ENCODE measurements at regions not wholly inside any gene's neighbourhood (a gene's known extent, or its start where the extent isn't known, plus 50 kb on each side); places are given as distances from the start of the nearest gene placed in this dataset.
"Not testable (repeated sequence)": the region's sequence is repeated elsewhere in the genome, so short reads cannot be mapped to it uniquely, and the experiment has no call there.

- Mint-ChIP-seq H3K27me3 (no peaks in the 10 kb centered on the region), H3K36me3 (ENCODE audit: low read depth) (no peaks in the 10 kb centered on the region), H3K4me1 (no peaks in the 10 kb centered on the region), H3K9me3 (no peaks in the 10 kb centered on the region), H3K27ac (no peak overlapping the region), H3K4me3 (no peak overlapping the region)
- DNase-seq: no peak
- intact Hi-C loops (cut with micrococcal nuclease): no loop called here
Measured at GRCh38 chr1:104238991-104239390, 489.3 kb downstream of the AMY1C start.

- H3K4me1 Mint-ChIP-seq: no peaks in the 10 kb centered on the region
Measured at GRCh38 chr1:104248385-104248784, 498.7 kb downstream of the AMY1C start.

GRCh38 chr1:104259481-104259880 is 509.8 kb downstream of the AMY1C start:
- no peak overlapping the region for H3K27ac Mint-ChIP-seq
- DNase-seq: no peak
- intact Hi-C loops (cut with micrococcal nuclease): no loop called here
- no peaks in the 10 kb centered on the region for H3K4me1 Mint-ChIP-seq
- no peak overlapping the region for H3K4me3 Mint-ChIP-seq
- H3K36me3 Mint-ChIP-seq (ENCODE audit: low read depth): no peaks in the 10 kb centered on the region
- peaks cover 4% of the 10 kb centered on the region for H3K9me3 Mint-ChIP-seq
- no peaks in the 10 kb centered on the region for H3K27me3 Mint-ChIP-seq

More at GRCh38 chr1:104248385-104248784, 498.7 kb downstream of the AMY1C start:
- no peaks in the 10 kb centered on the region for H3K9me3 Mint-ChIP-seq
- no peak for DNase-seq
- H3K27me3 Mint-ChIP-seq: no peaks in the 10 kb centered on the region
- no peak overlapping the region for H3K4me3 Mint-ChIP-seq
- H3K36me3 Mint-ChIP-seq (ENCODE audit: low read depth): no peaks in the 10 kb centered on the region
- no peak overlapping the region for H3K27ac Mint-ChIP-seq
- intact Hi-C loops (cut with micrococcal nuclease): no loop called here

- H3K4me3 Mint-ChIP-seq; DNase-seq; H3K4me1 Mint-ChIP-seq; H3K36me3 Mint-ChIP-seq (ENCODE audit: low read depth); H3K9me3 Mint-ChIP-seq; H3K27ac Mint-ChIP-seq; intact Hi-C loops (cut with micrococcal nuclease); H3K27me3 Mint-ChIP-seq: not testable (repeated sequence)
Measured at GRCh38 chr1:104263110-104263509, 513.4 kb downstream of the AMY1C start.

GRCh38 chr1:104264521-104264920 is 514.8 kb downstream of the AMY1C start:
- intact Hi-C loops (cut with micrococcal nuclease): no loop called here
- Mint-ChIP-seq H3K27ac (no peak overlapping the region), H3K27me3 (no peaks in the 10 kb centered on the region), H3K4me3 (no peak overlapping the region), H3K9me3 (peaks cover 4% of the 10 kb centered on the region), H3K4me1 (no peaks in the 10 kb centered on the region), H3K36me3 (ENCODE audit: low read depth) (no peaks in the 10 kb centered on the region)
- DNase-seq: no peak

- Mint-ChIP-seq H3K4me1 (no peaks in the 10 kb centered on the region), H3K27me3 (no peaks in the 10 kb centered on the region), H3K9me3 (peaks cover 4% of the 10 kb centered on the region), H3K36me3 (ENCODE audit: low read depth) (no peaks in the 10 kb centered on the region), H3K27ac (no peak overlapping the region), H3K4me3 (no peak overlapping the region)
- no peak for DNase-seq
- intact Hi-C loops (cut with micrococcal nuclease): no loop called here
Measured at GRCh38 chr1:104265163-104265562, 515.5 kb downstream of the AMY1C start.

GRCh38 chr1:104266612-104267011 is 516.9 kb downstream of the AMY1C start:
- Mint-ChIP-seq H3K4me3 (no peak overlapping the region), H3K9me3 (peaks cover 4% of the 10 kb centered on the region), H3K27ac (no peak overlapping the region), H3K4me1 (no peaks in the 10 kb centered on the region), H3K27me3 (no peaks in the 10 kb centered on the region), H3K36me3 (ENCODE audit: low read depth) (no peaks in the 10 kb centered on the region)
- DNase-seq: no peak
- intact Hi-C loops (cut with micrococcal nuclease): no loop called here

GRCh38 chr1:104288322-104288721 is 538.6 kb downstream of the AMY1C start:
- H3K27ac Mint-ChIP-seq; intact Hi-C loops (cut with micrococcal nuclease); DNase-seq: not testable (repeated sequence)

GRCh38 chr1:104291156-104291555 is 541.5 kb downstream of the AMY1C start:
- peaks cover 12% of the 10 kb centered on the region for H3K9me3 Mint-ChIP-seq
- no peak overlapping the region for H3K27ac Mint-ChIP-seq
- H3K4me3 Mint-ChIP-seq: no peak overlapping the region
- no peaks in the 10 kb centered on the region for H3K36me3 Mint-ChIP-seq (ENCODE audit: low read depth)
- no peak for DNase-seq
- H3K27me3 Mint-ChIP-seq: no peaks in the 10 kb centered on the region
- intact Hi-C loops (cut with micrococcal nuclease): no loop called here
- no peaks in the 10 kb centered on the region for H3K4me1 Mint-ChIP-seq

More at GRCh38 chr1:104288322-104288721, 538.6 kb downstream of the AMY1C start:
- not testable (repeated sequence) for H3K36me3 Mint-ChIP-seq (ENCODE audit: low read depth); H3K27me3 Mint-ChIP-seq; H3K4me3 Mint-ChIP-seq; H3K4me1 Mint-ChIP-seq; H3K9me3 Mint-ChIP-seq

GRCh38 chr1:104294259-104294658 is 544.6 kb downstream of the AMY1C start:
- intact Hi-C loops (cut with micrococcal nuclease): no loop called here
- Mint-ChIP-seq H3K9me3 (peaks cover 7% of the 10 kb centered on the region), H3K36me3 (ENCODE audit: low read depth) (no peaks in the 10 kb centered on the region), H3K4me3 (no peak overlapping the region), H3K4me1 (no peaks in the 10 kb centered on the region), H3K27me3 (no peaks in the 10 kb centered on the region), H3K27ac (no peak overlapping the region)
- no peak for DNase-seq

- Mint-ChIP-seq H3K36me3 (ENCODE audit: low read depth) (no peaks in the 10 kb centered on the region), H3K27ac (no peak overlapping the region), H3K27me3 (no peaks in the 10 kb centered on the region), H3K4me3 (no peak overlapping the region), H3K9me3 (peaks cover 7% of the 10 kb centered on the region), H3K4me1 (no peaks in the 10 kb centered on the region)
- DNase-seq: no peak
- intact Hi-C loops (cut with micrococcal nuclease): no loop called here
Measured at GRCh38 chr1:104295511-104295910, 545.8 kb downstream of the AMY1C start.

- Mint-ChIP-seq H3K27me3 (no peaks in the 10 kb centered on the region), H3K9me3 (peaks cover 4% of the 10 kb centered on the region), H3K4me3 (no peak overlapping the region), H3K4me1 (no peaks in the 10 kb centered on the region), H3K27ac (no peak overlapping the region), H3K36me3 (ENCODE audit: low read depth) (no peaks in the 10 kb centered on the region)
- no peak for DNase-seq
- intact Hi-C loops (cut with micrococcal nuclease): no loop called here
Measured at GRCh38 chr1:104309673-104310072, 560.0 kb downstream of the AMY1C start.

GRCh38 chr1:104315823-104316222 is 566.1 kb downstream of the AMY1C start:
- Mint-ChIP-seq H3K36me3 (ENCODE audit: low read depth) (no peaks in the 10 kb centered on the region), H3K4me1 (no peaks in the 10 kb centered on the region), H3K27ac (no peak overlapping the region), H3K27me3 (no peaks in the 10 kb centered on the region), H3K4me3 (no peak overlapping the region), H3K9me3 (peaks cover 4% of the 10 kb centered on the region)
- no peak for DNase-seq
- intact Hi-C loops (cut with micrococcal nuclease): no loop called here

- H3K9me3 Mint-ChIP-seq: no peaks in the 10 kb centered on the region
- no peak overlapping the region for H3K4me3 Mint-ChIP-seq
- H3K4me1 Mint-ChIP-seq: no peaks in the 10 kb centered on the region
- H3K36me3 Mint-ChIP-seq (ENCODE audit: low read depth): no peaks in the 10 kb centered on the region
- DNase-seq: no peak
- H3K27me3 Mint-ChIP-seq: no peaks in the 10 kb centered on the region
- no peak overlapping the region for H3K27ac Mint-ChIP-seq
- intact Hi-C loops (cut with micrococcal nuclease): no loop called here
Measured at GRCh38 chr1:104322131-104322530, 572.4 kb downstream of the AMY1C start.

- no peak overlapping the region for H3K27ac Mint-ChIP-seq
- intact Hi-C loops (cut with micrococcal nuclease): no loop called here
- no peaks in the 10 kb centered on the region for H3K4me1 Mint-ChIP-seq
- no peak overlapping the region for H3K4me3 Mint-ChIP-seq
- H3K36me3 Mint-ChIP-seq (ENCODE audit: low read depth): no peaks in the 10 kb centered on the region
- peaks cover 10% of the 10 kb centered on the region for H3K9me3 Mint-ChIP-seq
- DNase-seq: no peak
- no peaks in the 10 kb centered on the region for H3K27me3 Mint-ChIP-seq
Measured at GRCh38 chr1:104329278-104329677, 579.6 kb downstream of the AMY1C start.

All from activated CD4-positive, alpha-beta T cell treated with anti-CD3 and anti-CD28 coated beads, Interleukin-2, amount 10 ng/mL, durations not matched to agents 24 days and 14 days (primary cell).